Rectal smooth muscle tissue (tissue), 1 donor: ENCODE measurements at regions not wholly inside any gene's neighbourhood (a gene's known extent, or its start where the extent isn't known, plus 50 kb on each side); places are given as distances from the start of the nearest gene placed in this dataset.

Source experiments
- H3K27ac ChIP-seq: one replicate; pipeline ENCODE4 v1.7.0; 2013; ENCODE audit warnings: low read depth, low read length, inconsistent platforms
- H3K27me3 ChIP-seq: one replicate; pipeline ENCODE4 v1.7.0; 2013; ENCODE audit warnings: low read length; ENCODE audit not compliant: control insufficient read depth, insufficient read depth
- H3K36me3 ChIP-seq: one replicate; pipeline ENCODE4 v1.7.0; 2013; ENCODE audit warnings: low read length; ENCODE audit not compliant: control insufficient read depth, insufficient read depth
- H3K4me1 ChIP-seq: one replicate; pipeline ENCODE4 v1.7.0; 2013; ENCODE audit warnings: low read length; ENCODE audit not compliant: control insufficient read depth, insufficient read depth
- H3K4me3 ChIP-seq: one replicate; pipeline ENCODE4 v1.7.0; 2013; ENCODE audit warnings: low read length
- H3K9ac ChIP-seq: one replicate; pipeline ENCODE4 v1.7.0; 2013; ENCODE audit warnings: low read length

- Histone ChIP-seq H3K4me1 (no peaks in the 10 kb centered on the region), H3K4me3 (no peak overlapping the region), H3K27me3 (no peaks in the 10 kb centered on the region), H3K36me3 (no peaks in the 10 kb centered on the region), H3K27ac (no peak overlapping the region), H3K9ac (no peak overlapping the region)
Measured at GRCh38 chr2:15845737-15846405, 94.5 kb upstream of the MYCN start.

GRCh38 chr2:15846626-15847025, 93.7 kb upstream of the MYCN start:
- Histone ChIP-seq H3K4me1 (no peaks in the 10 kb centered on the region), H3K36me3 (no peaks in the 10 kb centered on the region), H3K9ac (no peak overlapping the region), H3K27ac (no peak overlapping the region), H3K4me3 (no peak overlapping the region), H3K27me3 (no peaks in the 10 kb centered on the region)

GRCh38 chr2:15850534-15850933, 89.8 kb upstream of the MYCN start:
- no peaks in the 10 kb centered on the region for H3K4me1 ChIP-seq
- H3K27ac ChIP-seq, result no peak overlapping the region
- H3K9ac ChIP-seq, result no peak overlapping the region
- H3K4me3 ChIP-seq, result no peak overlapping the region
- H3K27me3 ChIP-seq, result no peaks in the 10 kb centered on the region
- no peaks in the 10 kb centered on the region for H3K36me3 ChIP-seq

GRCh38 chr2:15851076-15851693, 89.2 kb upstream of the MYCN start:
- H3K4me3 ChIP-seq, result no peak overlapping the region
- no peaks in the 10 kb centered on the region for H3K36me3 ChIP-seq
- no peaks in the 10 kb centered on the region for H3K4me1 ChIP-seq
- H3K9ac ChIP-seq, result no peak overlapping the region
- H3K27me3 ChIP-seq, result no peaks in the 10 kb centered on the region
- no peak overlapping the region for H3K27ac ChIP-seq

GRCh38 chr2:15852811-15853210, 87.5 kb upstream of the MYCN start:
- H3K4me3 ChIP-seq, result no peak overlapping the region
- H3K36me3 ChIP-seq, result no peaks in the 10 kb centered on the region
- no peaks in the 10 kb centered on the region for H3K4me1 ChIP-seq
- no peaks in the 10 kb centered on the region for H3K27me3 ChIP-seq
- H3K9ac ChIP-seq, result no peak overlapping the region
- H3K27ac ChIP-seq, result no peak overlapping the region

- Histone ChIP-seq H3K4me3 (no peak overlapping the region), H3K4me1 (no peaks in the 10 kb centered on the region), H3K27ac (no peak overlapping the region), H3K36me3 (no peaks in the 10 kb centered on the region), H3K27me3 (no peaks in the 10 kb centered on the region), H3K9ac (no peak overlapping the region)
Measured at GRCh38 chr2:15853903-15854302, 86.4 kb upstream of the MYCN start.

- H3K4me3 ChIP-seq, result no peak overlapping the region
- H3K27ac ChIP-seq, result no peak overlapping the region
- no peaks in the 10 kb centered on the region for H3K36me3 ChIP-seq
- no peak overlapping the region for H3K9ac ChIP-seq
- no peaks in the 10 kb centered on the region for H3K27me3 ChIP-seq
- H3K4me1 ChIP-seq, result no peaks in the 10 kb centered on the region
Measured at GRCh38 chr2:15855766-15856260, 84.5 kb upstream of the MYCN start.

GRCh38 chr2:15856318-15856717, 84.0 kb upstream of the MYCN start:
- H3K27ac ChIP-seq, result no peak overlapping the region
- no peaks in the 10 kb centered on the region for H3K27me3 ChIP-seq
- no peaks in the 10 kb centered on the region for H3K4me1 ChIP-seq

GRCh38 chr2:15858466-15858865, 81.9 kb upstream of the MYCN start:
- no peak overlapping the region for H3K9ac ChIP-seq
- H3K36me3 ChIP-seq, result no peaks in the 10 kb centered on the region
- no peaks in the 10 kb centered on the region for H3K4me1 ChIP-seq
- no peak overlapping the region for H3K27ac ChIP-seq
- no peak overlapping the region for H3K4me3 ChIP-seq
- no peaks in the 10 kb centered on the region for H3K27me3 ChIP-seq

More at GRCh38 chr2:15856318-15856717, 84.0 kb upstream of the MYCN start:
- Histone ChIP-seq H3K9ac (no peak overlapping the region), H3K36me3 (no peaks in the 10 kb centered on the region), H3K4me3 (no peak overlapping the region)

GRCh38 chr2:15860051-15860663, 80.2 kb upstream of the MYCN start:
- Histone ChIP-seq H3K27ac (no peak overlapping the region), H3K27me3 (no peaks in the 10 kb centered on the region), H3K9ac (no peak overlapping the region), H3K4me1 (no peaks in the 10 kb centered on the region), H3K4me3 (no peak overlapping the region), H3K36me3 (no peaks in the 10 kb centered on the region)

- Histone ChIP-seq H3K4me1 (no peaks in the 10 kb centered on the region), H3K27ac (no peak overlapping the region), H3K27me3 (no peaks in the 10 kb centered on the region), H3K9ac (no peak overlapping the region), H3K36me3 (no peaks in the 10 kb centered on the region), H3K4me3 (no peak overlapping the region)
Measured at GRCh38 chr2:15860760-15861159, 79.6 kb upstream of the MYCN start.

GRCh38 chr2:15861172-15861822, 79.1 kb upstream of the MYCN start:
- H3K9ac ChIP-seq, result no peak overlapping the region
- no peaks in the 10 kb centered on the region for H3K4me1 ChIP-seq
- H3K27me3 ChIP-seq, result no peaks in the 10 kb centered on the region
- no peaks in the 10 kb centered on the region for H3K36me3 ChIP-seq
- H3K27ac ChIP-seq, result no peak overlapping the region
- H3K4me3 ChIP-seq, result no peak overlapping the region
